ENCODE measurements at regions not wholly inside any gene's neighbourhood (a gene's known extent, or its start where the extent isn't known, plus 50 kb on each side); places are given as distances from the start of the nearest gene placed in this dataset.
"Not testable (repeated sequence)": the region's sequence is repeated elsewhere in the genome, so short reads cannot be mapped to it uniquely, and the experiment has no call there.

DNA sequence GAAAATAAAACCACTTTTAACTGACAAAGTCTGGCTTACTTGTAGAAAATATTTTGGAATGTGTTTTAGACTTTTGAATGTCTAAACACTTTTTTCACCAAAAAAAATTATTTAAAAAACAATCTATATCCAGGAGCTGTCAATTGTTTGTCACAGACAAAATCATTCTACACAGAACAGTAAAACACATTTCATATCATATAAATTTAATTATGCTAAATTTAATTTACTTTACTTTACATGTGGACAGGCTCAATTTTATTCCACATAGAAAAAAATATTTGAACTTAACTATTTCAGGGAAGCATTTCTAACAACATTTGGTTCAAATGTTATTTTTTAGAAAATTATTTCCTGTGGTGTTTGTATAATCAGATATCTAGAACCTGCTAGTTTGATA lies 1417.0 kb downstream of the ZPLD1 start:
- DNase-seq (ENCODE audit: low spot score): no peak
- no peak for ATAC-seq (ENCODE audit: low FRiP score)
- TF ChIP-seq, protein P1, sequence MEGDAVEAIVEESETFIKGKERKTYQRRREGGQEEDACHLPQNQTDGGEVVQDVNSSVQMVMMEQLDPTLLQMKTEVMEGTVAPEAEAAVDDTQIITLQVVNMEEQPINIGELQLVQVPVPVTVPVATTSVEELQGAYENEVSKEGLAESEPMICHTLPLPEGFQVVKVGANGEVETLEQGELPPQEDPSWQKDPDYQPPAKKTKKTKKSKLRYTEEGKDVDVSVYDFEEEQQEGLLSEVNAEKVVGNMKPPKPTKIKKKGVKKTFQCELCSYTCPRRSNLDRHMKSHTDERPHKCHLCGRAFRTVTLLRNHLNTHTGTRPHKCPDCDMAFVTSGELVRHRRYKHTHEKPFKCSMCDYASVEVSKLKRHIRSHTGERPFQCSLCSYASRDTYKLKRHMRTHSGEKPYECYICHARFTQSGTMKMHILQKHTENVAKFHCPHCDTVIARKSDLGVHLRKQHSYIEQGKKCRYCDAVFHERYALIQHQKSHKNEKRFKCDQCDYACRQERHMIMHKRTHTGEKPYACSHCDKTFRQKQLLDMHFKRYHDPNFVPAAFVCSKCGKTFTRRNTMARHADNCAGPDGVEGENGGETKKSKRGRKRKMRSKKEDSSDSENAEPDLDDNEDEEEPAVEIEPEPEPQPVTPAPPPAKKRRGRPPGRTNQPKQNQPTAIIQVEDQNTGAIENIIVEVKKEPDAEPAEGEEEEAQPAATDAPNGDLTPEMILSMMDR (IDR thresholded peaks at IDR 0.05): no peak

GRCh38 chr3:103862415-103862814 lies 1427.6 kb downstream of the ZPLD1 start:
- DNase-seq (ENCODE audit: low spot score) (no peak), ATAC-seq (ENCODE audit: low FRiP score) (no peak)
- TF ChIP-seq, protein P1 (IDR thresholded peaks at IDR 0.05): no peak

DNA sequence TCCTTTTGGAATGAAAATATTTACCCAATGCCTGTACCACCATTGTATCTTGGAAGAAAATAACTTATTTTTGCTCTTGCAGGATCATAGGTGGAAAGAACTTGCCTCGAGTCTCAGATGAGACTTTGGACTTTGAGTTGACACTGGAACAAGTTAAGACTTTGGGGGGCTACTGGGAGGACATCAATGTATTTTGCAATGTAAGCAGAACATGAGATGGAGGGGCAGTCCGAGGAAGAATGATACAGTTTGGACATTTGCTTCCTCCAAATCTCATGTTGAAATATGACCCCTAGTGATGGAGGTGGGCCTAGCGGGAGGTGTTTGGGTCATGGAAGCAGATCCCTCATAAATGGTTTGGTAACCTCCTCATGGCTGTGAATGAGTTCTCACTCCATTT lies 1428.6 kb downstream of the ZPLD1 start:
- no peak for DNase-seq (ENCODE audit: low spot score)
- TF ChIP-seq, protein P1 (IDR thresholded peaks at IDR 0.05): no peak
- no peak for ATAC-seq (ENCODE audit: low FRiP score)

DNA sequence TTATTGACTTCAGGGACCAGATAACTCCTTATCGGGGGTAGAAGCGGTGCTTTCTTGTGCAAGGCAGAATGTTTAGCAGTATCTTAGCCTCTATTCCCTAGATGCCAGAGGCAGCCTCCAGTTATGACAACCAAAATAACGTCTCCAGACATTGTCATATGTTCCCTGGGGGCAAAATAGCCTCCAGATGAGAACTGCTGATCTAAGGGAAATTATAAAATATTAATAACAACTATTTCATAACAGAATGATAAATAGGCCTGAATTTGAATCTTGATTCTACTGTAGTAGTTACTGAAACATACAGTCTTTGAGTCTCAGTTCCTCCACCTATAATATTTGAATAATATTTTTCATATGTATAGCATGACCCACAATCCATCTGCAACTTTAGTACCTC lies 1431.3 kb downstream of the ZPLD1 start:
- no peak for ATAC-seq (ENCODE audit: low FRiP score)
- DNase-seq (ENCODE audit: low spot score): no peak
- TF ChIP-seq, protein P1 (IDR thresholded peaks at IDR 0.05): no peak

GRCh38 chr3:103873021-103873420 lies 1438.2 kb downstream of the ZPLD1 start:
- ATAC-seq (ENCODE audit: low FRiP score) (no peak), DNase-seq (ENCODE audit: low spot score) (no peak)
- TF ChIP-seq, protein P1 (IDR thresholded peaks at IDR 0.05): no peak

- ATAC-seq (ENCODE audit: low FRiP score): no peak
- no peak for DNase-seq (ENCODE audit: low spot score)
- TF ChIP-seq, protein P1 (IDR thresholded peaks at IDR 0.05): no peak
Measured at GRCh38 chr3:103873897-103874545, 1439.2 kb downstream of the ZPLD1 start.

GRCh38 chr3:103881809-103882208 lies 1447.0 kb downstream of the ZPLD1 start:
- not testable (repeated sequence) for DNase-seq (ENCODE audit: low spot score); ATAC-seq (ENCODE audit: low FRiP score)
